HEK293T (cell line): ENCODE measurements at regions not wholly inside any gene's neighbourhood (a gene's known extent, or its start where the extent isn't known, plus 50 kb on each side); places are given as distances from the start of the nearest gene placed in this dataset.

Experiments used
- BHLHE40 ChIP-seq: fragments of 450-650 bp; IDR thresholded peaks from 2 replicates; pipeline ENCODE4 v1.6.1; 2016; ENCODE audit warnings: mild to moderate bottlenecking, moderate library complexity, borderline replicate concordance
- CTBP1 ChIP-seq: fragments of 450-650 bp; IDR thresholded peaks from 2 replicates; pipeline ENCODE4 v1.6.1; 2016; ENCODE audit warnings: borderline replicate concordance
- L3MBTL2 ChIP-seq: fragments of 450-650 bp; conservative IDR thresholded peaks from 2 replicates; pipeline ENCODE4 v1.6.1; 2016; ENCODE audit warnings: mild to moderate bottlenecking
- ZNF384 ChIP-seq: fragments of 450-650 bp; IDR thresholded peaks from 2 replicates; pipeline ENCODE4 v1.6.1; 2016
- TF ChIP-seq, protein P1 (sequence below): fragments of 450-650 bp; IDR thresholded peaks from 2 replicates; pipeline ENCODE4 v1.6.1; 2016

DNA sequence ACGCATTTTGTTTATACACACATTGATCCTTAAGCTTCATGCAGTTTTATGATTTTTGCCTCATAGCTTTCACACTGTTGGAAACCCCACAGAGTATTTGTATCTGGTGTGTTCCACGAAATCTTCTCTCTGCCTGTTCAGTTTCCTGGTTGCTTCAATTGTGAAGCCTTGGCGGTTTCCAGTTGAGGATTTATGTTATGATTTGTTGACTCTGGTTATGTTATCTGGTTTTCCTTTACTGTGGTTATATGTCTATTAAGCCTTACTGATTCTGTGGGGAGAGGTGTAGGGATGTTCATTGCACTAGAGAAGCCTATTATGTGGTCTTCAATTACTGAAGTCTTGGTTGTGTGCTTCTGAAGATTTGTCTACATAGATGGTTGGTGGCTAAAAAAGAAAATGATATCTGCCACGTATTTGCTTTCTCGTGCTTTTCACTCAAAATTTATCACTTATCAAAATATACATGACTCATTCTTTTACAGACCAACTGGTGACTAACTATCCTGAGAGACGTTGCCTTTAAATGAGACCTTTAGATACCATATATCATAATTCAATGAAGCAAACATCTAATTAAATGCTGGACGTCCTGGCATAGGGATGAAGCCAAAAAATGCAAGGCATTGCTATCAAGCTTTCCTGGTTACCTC lies 488.0 kb upstream of the B3GALT2 start:
- TF ChIP-seq ZNF384 = no peak
- TF ChIP-seq, protein P1, sequence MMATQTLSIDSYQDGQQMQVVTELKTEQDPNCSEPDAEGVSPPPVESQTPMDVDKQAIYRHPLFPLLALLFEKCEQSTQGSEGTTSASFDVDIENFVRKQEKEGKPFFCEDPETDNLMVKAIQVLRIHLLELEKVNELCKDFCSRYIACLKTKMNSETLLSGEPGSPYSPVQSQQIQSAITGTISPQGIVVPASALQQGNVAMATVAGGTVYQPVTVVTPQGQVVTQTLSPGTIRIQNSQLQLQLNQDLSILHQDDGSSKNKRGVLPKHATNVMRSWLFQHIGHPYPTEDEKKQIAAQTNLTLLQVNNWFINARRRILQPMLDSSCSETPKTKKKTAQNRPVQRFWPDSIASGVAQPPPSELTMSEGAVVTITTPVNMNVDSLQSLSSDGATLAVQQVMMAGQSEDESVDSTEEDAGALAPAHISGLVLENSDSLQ = no peak
- TF ChIP-seq BHLHE40 = no peak
- TF ChIP-seq L3MBTL2 = no peak
- TF ChIP-seq CTBP1 = no peak
